ENCODE measurements at regions not wholly inside any gene's neighbourhood (a gene's known extent, or its start where the extent isn't known, plus 50 kb on each side); places are given as distances from the start of the nearest gene placed in this dataset.

- Histone ChIP-seq H3K9me3 (replicated peaks in 1 of 2; ENCODE audit: control insufficient read depth in 2 of 2, insufficient read depth in 1 of 2, low read depth in 1 of 2, low read length in 2 of 2) (no peaks in the 10 kb centered on the region), H3K4ac (ENCODE audit: low read length) (no peak overlapping the region), H3K9ac (ENCODE audit: low read depth, low read length, poor library complexity) (no peak overlapping the region), H2BK15ac (ENCODE audit: low read length) (no peak overlapping the region), H3K36me3 (replicated peaks in 1 of 2; ENCODE audit: control insufficient read depth in 2 of 2, insufficient read depth in 2 of 2, low read length in 2 of 2) (no peaks in the 10 kb centered on the region), H2AFZ (ENCODE audit: low read length) (no peak overlapping the region), H2AK5ac (ENCODE audit: low read depth, low read length) (no peak overlapping the region), H3K79me1 (ENCODE audit: low read depth, low read length) (no peaks in the 10 kb centered on the region), H2BK5ac (ENCODE audit: low read length) (no peak overlapping the region), H3K18ac (ENCODE audit: low read length) (no peak overlapping the region), H3K14ac (ENCODE audit: low read length) (no peak overlapping the region), H3K4me1 (ENCODE audit: control insufficient read depth in 2 of 2, insufficient read depth in 1 of 2, low read depth in 1 of 2, low read length in 2 of 2) (no peaks in the 10 kb centered on the region), H3K27me3 (ENCODE audit: control insufficient read depth in 3 of 3, insufficient read depth in 3 of 3, low read depth in 1 of 3, low read length in 3 of 3) (no peaks in the 10 kb centered on the region), H3K4me2 (ENCODE audit: insufficient read depth, low read length, poor library complexity, severe bottlenecking) (no peak overlapping the region), H3K23ac (ENCODE audit: low read depth, low read length, poor library complexity) (no peak overlapping the region), H4K91ac (ENCODE audit: low read depth, low read length, poor library complexity) (no peak overlapping the region), H2BK12ac (ENCODE audit: low read length) (no peak overlapping the region), H3K27ac (replicated peaks; ENCODE audit: low read length) (no peak overlapping the region), H2BK120ac (ENCODE audit: low read depth, low read length) (no peak overlapping the region), H3K4me3 (ENCODE audit: low read length in 2 of 2) (no peak overlapping the region), H4K8ac (ENCODE audit: low read depth, low read length) (no peak overlapping the region)
- no CpG with 5 or more reads among the region's 5 CpGs for WGBS, 2 donors (ENCODE audit: extremely low coverage in 2 of 2, insufficient read length in 2 of 2, insufficient replicate concordance in 1 of 2)
- DNase-seq (ENCODE audit: low spot score), result no peak
Measured at GRCh38 chr4:181998398-181999295, 244.6 kb upstream of the TENM3 start.

GRCh38 chr4:182000077-182000476 is 243.1 kb upstream of the TENM3 start:
- H2AK5ac ChIP-seq (ENCODE audit: low read depth, low read length), result no peak overlapping the region
- H3K23ac ChIP-seq (ENCODE audit: low read depth, low read length, poor library complexity), result no peak overlapping the region
- no peak for DNase-seq (ENCODE audit: low spot score)
- no peak overlapping the region for H3K4me2 ChIP-seq (ENCODE audit: insufficient read depth, low read length, poor library complexity, severe bottlenecking)
- H2BK5ac ChIP-seq (ENCODE audit: low read length), result no peak overlapping the region
- H3K79me1 ChIP-seq (ENCODE audit: low read depth, low read length), result no peaks in the 10 kb centered on the region
- no peak overlapping the region for H3K4me3 ChIP-seq (ENCODE audit: low read length in 2 of 2)
- H2BK15ac ChIP-seq (ENCODE audit: low read length), result no peak overlapping the region
- no CpG with 5 or more reads among the region's 6 CpGs for WGBS, 2 donors (ENCODE audit: extremely low coverage in 2 of 2, insufficient read length in 2 of 2, insufficient replicate concordance in 1 of 2)
- no peak overlapping the region for H4K91ac ChIP-seq (ENCODE audit: low read depth, low read length, poor library complexity)
- H3K36me3 ChIP-seq (replicated peaks in 1 of 2; ENCODE audit: control insufficient read depth in 2 of 2, insufficient read depth in 2 of 2, low read length in 2 of 2), result no peaks in the 10 kb centered on the region
- H3K18ac ChIP-seq (ENCODE audit: low read length), result no peak overlapping the region
- no peaks in the 10 kb centered on the region for H3K9me3 ChIP-seq (replicated peaks in 1 of 2; ENCODE audit: control insufficient read depth in 2 of 2, insufficient read depth in 1 of 2, low read depth in 1 of 2, low read length in 2 of 2)
- no peak overlapping the region for H2BK120ac ChIP-seq (ENCODE audit: low read depth, low read length)
- H2BK12ac ChIP-seq (ENCODE audit: low read length), result no peak overlapping the region
- H2AFZ ChIP-seq (ENCODE audit: low read length), result no peak overlapping the region
- H3K4ac ChIP-seq (ENCODE audit: low read length), result no peak overlapping the region
- no peak overlapping the region for H3K9ac ChIP-seq (ENCODE audit: low read depth, low read length, poor library complexity)
- H3K14ac ChIP-seq (ENCODE audit: low read length), result no peak overlapping the region
- no peak overlapping the region for H3K27ac ChIP-seq (replicated peaks; ENCODE audit: low read length)
- no peak overlapping the region for H4K8ac ChIP-seq (ENCODE audit: low read depth, low read length)
- H3K4me1 ChIP-seq (ENCODE audit: control insufficient read depth in 2 of 2, insufficient read depth in 1 of 2, low read depth in 1 of 2, low read length in 2 of 2), result no peaks in the 10 kb centered on the region
- no peaks in the 10 kb centered on the region for H3K27me3 ChIP-seq (ENCODE audit: control insufficient read depth in 3 of 3, insufficient read depth in 3 of 3, low read depth in 1 of 3, low read length in 3 of 3)

GRCh38 chr4:182010876-182011275 is 232.3 kb upstream of the TENM3 start:
- peaks cover 0 to 2% of the 10 kb centered on the region in 2 donors for H3K36me3 ChIP-seq (replicated peaks in 1 of 2; ENCODE audit: control insufficient read depth in 2 of 2, insufficient read depth in 2 of 2, low read length in 2 of 2)
- no peaks in the 10 kb centered on the region for H3K27me3 ChIP-seq (ENCODE audit: control insufficient read depth in 3 of 3, insufficient read depth in 3 of 3, low read depth in 1 of 3, low read length in 3 of 3)
- no peak overlapping the region for H3K9ac ChIP-seq (ENCODE audit: low read depth, low read length, poor library complexity)
- no peak overlapping the region for H3K4ac ChIP-seq (ENCODE audit: low read length)
- no peak overlapping the region for H4K91ac ChIP-seq (ENCODE audit: low read depth, low read length, poor library complexity)
- no peak overlapping the region for H2BK120ac ChIP-seq (ENCODE audit: low read depth, low read length)
- H3K4me3 ChIP-seq (ENCODE audit: low read length in 2 of 2), result no peak overlapping the region
- no peak overlapping the region for H3K14ac ChIP-seq (ENCODE audit: low read length)
- H2BK15ac ChIP-seq (ENCODE audit: low read length), result no peak overlapping the region
- WGBS, 2 donors (ENCODE audit: extremely low coverage in 2 of 2, insufficient read length in 2 of 2, insufficient replicate concordance in 1 of 2), result no CpG with 5 or more reads among the region's 1 CpG
- H3K4me2 ChIP-seq (ENCODE audit: insufficient read depth, low read length, poor library complexity, severe bottlenecking), result no peak overlapping the region
- H2AFZ ChIP-seq (ENCODE audit: low read length), result no peak overlapping the region
- peaks cover 0 to 4% of the 10 kb centered on the region in 2 donors for H3K9me3 ChIP-seq (replicated peaks in 1 of 2; ENCODE audit: control insufficient read depth in 2 of 2, insufficient read depth in 1 of 2, low read depth in 1 of 2, low read length in 2 of 2)
- no peak overlapping the region for H3K23ac ChIP-seq (ENCODE audit: low read depth, low read length, poor library complexity)
- H3K79me1 ChIP-seq (ENCODE audit: low read depth, low read length), result no peaks in the 10 kb centered on the region
- no peaks in the 10 kb centered on the region for H3K4me1 ChIP-seq (ENCODE audit: control insufficient read depth in 2 of 2, insufficient read depth in 1 of 2, low read depth in 1 of 2, low read length in 2 of 2)
- H4K8ac ChIP-seq (ENCODE audit: low read depth, low read length), result no peak overlapping the region
- no peak overlapping the region for H2BK12ac ChIP-seq (ENCODE audit: low read length)
- no peak for DNase-seq (ENCODE audit: low spot score)
- no peak overlapping the region for H2BK5ac ChIP-seq (ENCODE audit: low read length)
- no peak overlapping the region for H3K18ac ChIP-seq (ENCODE audit: low read length)
- no peak overlapping the region for H2AK5ac ChIP-seq (ENCODE audit: low read depth, low read length)
- no peak overlapping the region for H3K27ac ChIP-seq (replicated peaks; ENCODE audit: low read length)

GRCh38 chr4:182014164-182014563 is 229.0 kb upstream of the TENM3 start:
- Histone ChIP-seq H3K14ac (ENCODE audit: low read length) (no peak overlapping the region), H2BK12ac (ENCODE audit: low read length) (no peak overlapping the region), H3K4me2 (ENCODE audit: insufficient read depth, low read length, poor library complexity, severe bottlenecking) (no peak overlapping the region), H3K27ac (replicated peaks; ENCODE audit: low read length) (no peak overlapping the region), H3K9me3 (replicated peaks in 1 of 2; ENCODE audit: control insufficient read depth in 2 of 2, insufficient read depth in 1 of 2, low read depth in 1 of 2, low read length in 2 of 2) (no peaks in the 10 kb centered on the region), H2AK5ac (ENCODE audit: low read depth, low read length) (no peak overlapping the region), H3K4ac (ENCODE audit: low read length) (no peak overlapping the region), H3K27me3 (ENCODE audit: control insufficient read depth in 3 of 3, insufficient read depth in 3 of 3, low read depth in 1 of 3, low read length in 3 of 3) (no peaks in the 10 kb centered on the region), H3K23ac (ENCODE audit: low read depth, low read length, poor library complexity) (no peak overlapping the region), H2BK5ac (ENCODE audit: low read length) (no peak overlapping the region), H2AFZ (ENCODE audit: low read length) (no peak overlapping the region), H3K18ac (ENCODE audit: low read length) (no peak overlapping the region), H3K4me3 (ENCODE audit: low read length in 2 of 2) (no peak overlapping the region), H2BK15ac (ENCODE audit: low read length) (no peak overlapping the region), H2BK120ac (ENCODE audit: low read depth, low read length) (no peak overlapping the region), H3K79me1 (ENCODE audit: low read depth, low read length) (no peaks in the 10 kb centered on the region), H4K8ac (ENCODE audit: low read depth, low read length) (no peak overlapping the region), H3K36me3 (replicated peaks in 1 of 2; ENCODE audit: control insufficient read depth in 2 of 2, insufficient read depth in 2 of 2, low read length in 2 of 2) (peaks cover 0 to 2% of the 10 kb centered on the region in 2 donors), H4K91ac (ENCODE audit: low read depth, low read length, poor library complexity) (no peak overlapping the region), H3K9ac (ENCODE audit: low read depth, low read length, poor library complexity) (no peak overlapping the region), H3K4me1 (ENCODE audit: control insufficient read depth in 2 of 2, insufficient read depth in 1 of 2, low read depth in 1 of 2, low read length in 2 of 2) (no peaks in the 10 kb centered on the region)
- whole genome bisulfite sequencing, 2 donors (ENCODE audit: extremely low coverage in 2 of 2, insufficient read length in 2 of 2, insufficient replicate concordance in 1 of 2), result no CpG with 5 or more reads among the region's 5 CpGs
- no peak for DNase-seq (ENCODE audit: low spot score)

Data from neuronal stem cell (in vitro differentiated cells).